Fibroblast of mammary gland (primary cell): ENCODE measurements at regions not wholly inside any gene's neighbourhood (a gene's known extent, or its start where the extent isn't known, plus 50 kb on each side); places are given as distances from the start of the nearest gene placed in this dataset.

Source experiments
- DNase-seq: peaks from one replicate; pipeline ENCODE4 v3.0.0-alpha.2; 2010; ENCODE audit warnings: low read depth
- H3K4me3 ChIP-seq: 2 replicates; pipeline ENCODE4 v1.5.1; 2011; ENCODE audit warnings: low read depth, mild to moderate bottlenecking, low read length, moderate library complexity; ENCODE audit not compliant: control insufficient read depth
- TF ChIP-seq, protein P1 (sequence below): conservative IDR thresholded peaks from 2 replicates; pipeline ENCODE4 v1.5.1; 2011; ENCODE audit warnings: low read depth, low read length, inconsistent platforms; ENCODE audit not compliant: control insufficient read depth, insufficient read depth

DNA sequence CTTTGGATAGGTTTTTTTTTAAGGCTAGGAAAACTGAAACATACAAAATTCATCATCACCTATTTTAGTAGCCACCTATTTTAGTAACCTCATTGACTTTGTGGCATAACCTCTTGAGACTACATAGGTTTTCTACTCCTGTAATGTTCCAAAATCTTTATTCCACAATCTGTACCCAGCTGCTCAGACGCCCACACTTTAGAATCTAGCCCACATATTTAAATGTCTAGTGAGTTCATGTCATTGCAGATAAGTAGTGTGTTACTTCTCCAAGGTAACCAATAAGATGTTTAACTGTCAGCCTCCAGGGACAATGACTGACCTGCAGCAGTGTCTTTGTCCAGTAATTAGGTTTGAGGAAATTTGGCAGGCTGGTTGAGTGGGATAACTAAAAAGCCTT lies 330.2 kb downstream of the MZT1 start:
- TF ChIP-seq, protein P1, sequence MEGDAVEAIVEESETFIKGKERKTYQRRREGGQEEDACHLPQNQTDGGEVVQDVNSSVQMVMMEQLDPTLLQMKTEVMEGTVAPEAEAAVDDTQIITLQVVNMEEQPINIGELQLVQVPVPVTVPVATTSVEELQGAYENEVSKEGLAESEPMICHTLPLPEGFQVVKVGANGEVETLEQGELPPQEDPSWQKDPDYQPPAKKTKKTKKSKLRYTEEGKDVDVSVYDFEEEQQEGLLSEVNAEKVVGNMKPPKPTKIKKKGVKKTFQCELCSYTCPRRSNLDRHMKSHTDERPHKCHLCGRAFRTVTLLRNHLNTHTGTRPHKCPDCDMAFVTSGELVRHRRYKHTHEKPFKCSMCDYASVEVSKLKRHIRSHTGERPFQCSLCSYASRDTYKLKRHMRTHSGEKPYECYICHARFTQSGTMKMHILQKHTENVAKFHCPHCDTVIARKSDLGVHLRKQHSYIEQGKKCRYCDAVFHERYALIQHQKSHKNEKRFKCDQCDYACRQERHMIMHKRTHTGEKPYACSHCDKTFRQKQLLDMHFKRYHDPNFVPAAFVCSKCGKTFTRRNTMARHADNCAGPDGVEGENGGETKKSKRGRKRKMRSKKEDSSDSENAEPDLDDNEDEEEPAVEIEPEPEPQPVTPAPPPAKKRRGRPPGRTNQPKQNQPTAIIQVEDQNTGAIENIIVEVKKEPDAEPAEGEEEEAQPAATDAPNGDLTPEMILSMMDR, result no peak
- no peak overlapping the region for H3K4me3 ChIP-seq
- DNase-seq, result no peak

GRCh38 chr13:72390909-72391308 lies 336.5 kb downstream of the MZT1 start:
- H3K4me3 ChIP-seq, result no peak overlapping the region
- peak; percentile 14 for DNase-seq
- TF ChIP-seq, protein P1, result no peak

DNA sequence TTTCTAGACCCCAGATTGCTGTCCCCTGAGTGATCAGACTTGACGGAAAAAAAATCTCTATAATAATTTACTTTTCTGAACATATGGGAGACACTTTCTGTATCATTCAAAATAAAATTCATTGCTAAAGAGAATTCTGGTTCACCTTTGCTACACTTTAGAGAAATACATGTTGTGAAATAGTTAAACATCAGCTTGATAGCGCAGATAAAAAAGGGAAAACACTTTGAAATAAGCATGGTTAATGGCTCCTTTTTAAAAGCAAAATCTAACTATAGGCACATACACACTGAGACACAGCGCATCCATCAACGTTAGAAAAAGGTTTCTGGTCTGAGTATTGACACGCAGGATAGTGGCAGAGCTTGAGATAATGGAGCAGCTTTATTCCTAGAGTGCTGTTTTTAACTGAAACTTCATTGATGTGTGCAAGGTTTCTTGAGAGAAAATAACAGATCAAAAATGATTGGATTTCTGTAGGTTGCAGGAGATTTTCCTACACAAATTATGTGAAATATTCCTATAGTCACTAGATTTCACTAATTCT lies 341.2 kb downstream of the MZT1 start:
- no peak for DNase-seq
- H3K4me3 ChIP-seq, result no peak overlapping the region
- TF ChIP-seq, protein P1, result no peak

GRCh38 chr13:72384879-72385278 lies 342.6 kb downstream of the MZT1 start:
- H3K4me3 ChIP-seq, result no peak overlapping the region
- TF ChIP-seq, protein P1, result no peak
- peak; percentile 47 for DNase-seq

- TF ChIP-seq, protein P1, result no peak
- no peak for DNase-seq
- H3K4me3 ChIP-seq, result no peak overlapping the region
Observed at GRCh38 chr13:72384186-72384823, 343.1 kb downstream of the MZT1 start.

- TF ChIP-seq, protein P1, result no peak
- no peak overlapping the region for H3K4me3 ChIP-seq
- no peak for DNase-seq
Observed at GRCh38 chr13:72383646-72384045, 343.8 kb downstream of the MZT1 start.
